ENCODE measurements at regions not wholly inside any gene's neighbourhood (a gene's known extent, or its start where the extent isn't known, plus 50 kb on each side); places are given as distances from the start of the nearest gene placed in this dataset.

- FAIRE-seq, result no peak
- WGBS, 2 experiments (ENCODE audit: extremely low coverage in 1 of 2, insufficient coverage in 1 of 2, insufficient read length in 1 of 2, insufficient replicate concordance in 2 of 2, low coverage in 1 of 2, low lambda C conversion rate in 2 of 2, missing lambda C conversion rate in 1 of 2), result 93% methylated on average over 5 of the region's 7 CpGs; no CpG with 5 or more reads in 1 of the 2 experiments
- Histone ChIP-seq H3K23me2 (ENCODE audit: low read depth, low read length) (no peaks in the 10 kb centered on the region), H2AK5ac (ENCODE audit: low read depth, low read length) (no peak overlapping the region), H3K79me1 (ENCODE audit: low read depth, low read length) (no peaks in the 10 kb centered on the region), H2BK12ac (ENCODE audit: low read depth, low read length) (no peak overlapping the region), H4K91ac (replicated peaks; ENCODE audit: insufficient read length, low read length) (no peak overlapping the region), H4K8ac (ENCODE audit: extremely low read depth, insufficient read depth, low read length) (no peak overlapping the region), H3K9ac (replicated peaks in 1 of 4; ENCODE audit: extremely low read depth in 1 of 4, low read depth in 3 of 4, low read length in 3 of 4) (no peak overlapping the region), H3K18ac (ENCODE audit: extremely low read depth, low read length) (no peak overlapping the region), H3K56ac (replicated peaks; ENCODE audit: insufficient read length, low read depth, low read length) (no peak overlapping the region), H3K23ac (ENCODE audit: insufficient read length) (no peak overlapping the region), H4K5ac (ENCODE audit: insufficient read length, low read depth, low read length) (no peak overlapping the region), H2AFZ (ENCODE audit: low read length) (no peak overlapping the region), H3K27me3 (replicated peaks in 1 of 4; ENCODE audit: control insufficient read depth in 3 of 4, extremely low read depth in 1 of 4, insufficient read depth in 3 of 4, low read length in 3 of 4) (0 out of 7 replicates have a peak, but pooled peaks cover 0 to 4% (median 0%) of the 10 kb centered on the region in 4 experiments), H3K9me3 (ENCODE audit: insufficient read depth in 2 of 2, low read depth in 1 of 2, low read length in 1 of 2) (no peaks in the 10 kb centered on the region), H3K36me3 (ENCODE audit: control insufficient read depth in 2 of 4, insufficient read depth in 4 of 4, low read length in 3 of 4) (no peaks in the 10 kb centered on the region), H3K14ac (ENCODE audit: insufficient read length) (no peak overlapping the region), H3K4me2 (ENCODE audit: insufficient read depth in 1 of 2, low read depth in 2 of 2, low read length in 2 of 2) (no peak overlapping the region), H3K79me2 (ENCODE audit: control insufficient read depth in 1 of 2, insufficient read depth in 2 of 2, low read length in 2 of 2) (no peaks in the 10 kb centered on the region), H3K4ac (replicated peaks; ENCODE audit: insufficient read length, low read depth, low read length) (no peak overlapping the region), H2BK5ac (ENCODE audit: low read depth, low read length) (no peak overlapping the region), H3K4me3 (ENCODE audit: extremely low read depth in 1 of 4, insufficient read depth in 2 of 4, low read depth in 3 of 4, low read length in 4 of 4) (no peak overlapping the region), H4K20me1 (replicated peaks in 1 of 2; ENCODE audit: control insufficient read depth in 1 of 2, insufficient read depth in 2 of 2, low read length in 2 of 2) (no peaks in the 10 kb centered on the region), H2BK15ac (ENCODE audit: low read length) (no peak overlapping the region), H3K4me1 (replicated peaks in 1 of 4; ENCODE audit: control insufficient read depth in 3 of 4, insufficient read depth in 4 of 4, low read length in 3 of 4) (no peaks in the 10 kb centered on the region), H2BK20ac (ENCODE audit: low read length) (no peak overlapping the region), H2BK120ac (replicated peaks; ENCODE audit: low read depth, low read length) (no peak overlapping the region), H3K27ac (ENCODE audit: low read depth, low read length) (no peak overlapping the region)
- CTCF ChIA-PET (ENCODE audit: partially characterized antibody), result interaction anchor here (0.6 to 1.6 kb wide), 5 partner anchors 8 to 56 kb away, joined by 3 to 9 read pairs (median 4); no protein-coding TSS in a partner anchor
- no peak for TF ChIP-seq BACH1 (IDR thresholded peaks at IDR 0.05; ENCODE audit: low read length)
- no peak for TF ChIP-seq CHD1 (IDR thresholded peaks at IDR 0.05; ENCODE audit: low read depth, low read length)
- TF ChIP-seq SIN3A (conservative IDR thresholded peaks at IDR 0.05 in 1 of 2, IDR thresholded peaks at IDR 0.05 in 1 of 2; ENCODE audit: low read depth in 1 of 2, low read length in 2 of 2), result no peak
- no peak for TF ChIP-seq CBX5 (IDR thresholded peaks at IDR 0.05; ENCODE audit: low read depth, low read length)
- TF ChIP-seq ATF3 (IDR thresholded peaks at IDR 0.05; ENCODE audit: insufficient read depth, low read depth, low read length), result no peak
- no peak for DNase-seq (ENCODE audit: low read depth in 1 of 2, low spot score in 2 of 2)
- POLR2A ChIA-PET (ENCODE audit: partially characterized antibody), result interaction anchor here (1.5 kb wide), 1 partner anchor 8 kb away, joined by 3 read pairs; no protein-coding TSS in a partner anchor
These were observed 394.9 kb upstream of the TNRC6C start for GRCh38 chr17:77563439-77564102.
